NB4 (cell line): ENCODE measurements at regions not wholly inside any gene's neighbourhood (a gene's known extent, or its start where the extent isn't known, plus 50 kb on each side); places are given as distances from the start of the nearest gene placed in this dataset.

Experiments
- CTCF ChIP-seq: IDR thresholded peaks from one replicate; pipeline ENCODE4 v1.5.1; 2012; ENCODE audit warnings: low read depth, low read length
- MAX ChIP-seq: IDR thresholded peaks from 2 replicates; pipeline ENCODE4 v1.6.1; 2011; ENCODE audit warnings: low read depth, low read length
- POLR2A ChIP-seq: IDR thresholded peaks from 2 replicates; pipeline ENCODE4 v1.6.1; 2011; ENCODE audit warnings: mild to moderate bottlenecking; ENCODE audit not compliant: insufficient read length; ENCODE audit errors: extremely low read depth

GRCh38 chr10:65415318-65415717, 1510.5 kb upstream of the LRRTM3 start:
- TF ChIP-seq CTCF (no peak), MAX (no peak), POLR2A (no peak)
